ENCODE measurements at regions not wholly inside any gene's neighbourhood (a gene's known extent, or its start where the extent isn't known, plus 50 kb on each side); places are given as distances from the start of the nearest gene placed in this dataset.

- Histone ChIP-seq H3K4me1 (ENCODE audit: insufficient read depth, low read length, poor library complexity, severe bottlenecking) (no peaks in the 10 kb centered on the region), H3K4me2 (ENCODE audit: low read depth, low read length, poor library complexity, severe bottlenecking) (no peak overlapping the region), H3K9me2 (replicated peaks; ENCODE audit: low read depth, low read length) (no peaks in the 10 kb centered on the region), H3K9ac (ENCODE audit: low read depth, low read length, poor library complexity, severe bottlenecking) (no peak overlapping the region), H3K4me3 (ENCODE audit: low read length, poor library complexity, severe bottlenecking) (no peak overlapping the region), H3K27me3 (ENCODE audit: insufficient read depth, low read length, poor library complexity, severe bottlenecking) (no peaks in the 10 kb centered on the region), H3F3A (ENCODE audit: low read depth) (no peaks in the 10 kb centered on the region), H3K9me3 (ENCODE audit: insufficient read depth, low read depth, low read length) (no peaks in the 10 kb centered on the region), H3K36me3 (ENCODE audit: insufficient read depth, low read length) (no peaks in the 10 kb centered on the region), H2AFZ (ENCODE audit: low read length) (no peak overlapping the region), H4K20me1 (ENCODE audit: insufficient read depth, low read length, poor library complexity, severe bottlenecking) (no peaks in the 10 kb centered on the region), H3K79me2 (ENCODE audit: insufficient read depth, low read length) (no peaks in the 10 kb centered on the region)
- TF ChIP-seq EZH2phosphoT487 (IDR thresholded peaks at IDR 0.05; ENCODE audit: borderline replicate concordance) (no peak), CTCF (conservative IDR thresholded peaks at IDR 0.05; ENCODE audit: low read length) (no peak)
These were observed 299.7 kb upstream of the PRMT6 start for GRCh38 chr1:106756752-106757151.

DNA sequence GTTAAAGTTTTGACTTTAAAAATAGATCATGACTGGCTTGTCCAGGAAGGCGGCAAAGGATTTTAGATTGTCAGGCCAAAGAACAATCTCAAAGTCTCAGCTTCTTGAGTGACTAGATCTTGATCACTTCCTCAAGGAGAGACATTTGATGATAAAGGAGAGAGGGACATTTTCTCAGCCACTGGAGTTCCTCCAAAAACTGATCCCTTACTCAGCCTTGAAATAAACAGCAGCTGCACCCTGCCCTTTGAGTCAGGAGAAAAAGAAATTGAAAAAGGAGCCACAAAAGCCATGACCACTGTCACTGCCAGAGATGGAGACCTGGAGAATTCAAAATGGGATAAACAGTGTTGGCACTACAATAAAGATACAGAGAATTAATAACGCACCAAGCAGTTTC lies 288.4 kb upstream of the PRMT6 start:
- H3K79me2 ChIP-seq (ENCODE audit: insufficient read depth, low read length): no peaks in the 10 kb centered on the region
- H2AFZ ChIP-seq (ENCODE audit: low read length): no peak overlapping the region
- no peaks in the 10 kb centered on the region for H3K9me3 ChIP-seq (ENCODE audit: insufficient read depth, low read depth, low read length)
- no peak overlapping the region for H3K9ac ChIP-seq (ENCODE audit: low read depth, low read length, poor library complexity, severe bottlenecking)
- no peaks in the 10 kb centered on the region for H3F3A ChIP-seq (ENCODE audit: low read depth)
- no peak overlapping the region for H3K4me3 ChIP-seq (ENCODE audit: low read length, poor library complexity, severe bottlenecking)
- no peaks in the 10 kb centered on the region for H3K36me3 ChIP-seq (ENCODE audit: insufficient read depth, low read length)
- no peaks in the 10 kb centered on the region for H4K20me1 ChIP-seq (ENCODE audit: insufficient read depth, low read length, poor library complexity, severe bottlenecking)
- H3K4me1 ChIP-seq (ENCODE audit: insufficient read depth, low read length, poor library complexity, severe bottlenecking): no peaks in the 10 kb centered on the region
- H3K9me2 ChIP-seq (replicated peaks; ENCODE audit: low read depth, low read length): no peaks in the 10 kb centered on the region
- no peak overlapping the region for H3K4me2 ChIP-seq (ENCODE audit: low read depth, low read length, poor library complexity, severe bottlenecking)
- no peaks in the 10 kb centered on the region for H3K27me3 ChIP-seq (ENCODE audit: insufficient read depth, low read length, poor library complexity, severe bottlenecking)
- no peak for TF ChIP-seq CTCF (conservative IDR thresholded peaks at IDR 0.05; ENCODE audit: low read length)
- no peak for TF ChIP-seq EZH2phosphoT487 (IDR thresholded peaks at IDR 0.05; ENCODE audit: borderline replicate concordance)

DNA sequence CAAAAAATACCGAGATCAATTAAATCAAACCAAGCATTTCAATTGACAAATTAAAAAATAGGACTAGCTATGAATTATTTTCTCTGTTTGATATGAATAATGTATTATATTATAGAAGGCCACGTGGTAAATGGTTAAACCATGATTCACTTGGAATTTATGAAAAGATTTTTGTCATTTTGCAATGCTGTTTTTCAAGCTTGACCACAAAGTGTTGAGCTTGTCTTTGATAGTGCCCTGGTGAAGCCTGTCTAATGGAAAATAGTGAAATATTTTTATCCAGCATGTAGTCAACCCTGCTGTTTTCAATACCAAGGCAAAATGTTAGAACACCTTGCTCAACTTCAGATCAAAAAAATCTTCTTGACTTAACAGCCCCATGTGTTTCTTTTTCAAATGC lies 288.0 kb upstream of the PRMT6 start:
- Histone ChIP-seq H3K9ac (ENCODE audit: low read depth, low read length, poor library complexity, severe bottlenecking) (no peak overlapping the region), H4K20me1 (ENCODE audit: insufficient read depth, low read length, poor library complexity, severe bottlenecking) (no peaks in the 10 kb centered on the region), H3K79me2 (ENCODE audit: insufficient read depth, low read length) (no peaks in the 10 kb centered on the region), H3K4me2 (ENCODE audit: low read depth, low read length, poor library complexity, severe bottlenecking) (no peak overlapping the region), H3K4me1 (ENCODE audit: insufficient read depth, low read length, poor library complexity, severe bottlenecking) (no peaks in the 10 kb centered on the region), H3K9me3 (ENCODE audit: insufficient read depth, low read depth, low read length) (no peaks in the 10 kb centered on the region), H3F3A (ENCODE audit: low read depth) (no peaks in the 10 kb centered on the region), H3K27me3 (ENCODE audit: insufficient read depth, low read length, poor library complexity, severe bottlenecking) (no peaks in the 10 kb centered on the region), H3K36me3 (ENCODE audit: insufficient read depth, low read length) (no peaks in the 10 kb centered on the region), H2AFZ (ENCODE audit: low read length) (no peak overlapping the region), H3K9me2 (replicated peaks; ENCODE audit: low read depth, low read length) (no peaks in the 10 kb centered on the region), H3K4me3 (ENCODE audit: low read length, poor library complexity, severe bottlenecking) (no peak overlapping the region)
- no peak for TF ChIP-seq CTCF (conservative IDR thresholded peaks at IDR 0.05; ENCODE audit: low read length)
